LoVo (cell line): ENCODE measurements at regions not wholly inside any gene's neighbourhood (a gene's known extent, or its start where the extent isn't known, plus 50 kb on each side); places are given as distances from the start of the nearest gene placed in this dataset.
"Not testable (repeated sequence)": the region's sequence is repeated elsewhere in the genome, so short reads cannot be mapped to it uniquely, and the experiment has no call there.

Experiments
- DNase-seq: peaks from one replicate; pipeline ENCODE4 v3.0.0-alpha.2; 2016; ENCODE audit warnings: low spot score

GRCh38 chr10:123221418-123221817 is 67.2 kb downstream of the BUB3 start:
- DNase-seq: no peak

GRCh38 chr10:123222832-123223231 is 68.6 kb downstream of the BUB3 start:
- DNase-seq: no peak

GRCh38 chr10:123227706-123228105 is 73.5 kb downstream of the BUB3 start:
- DNase-seq: no peak

GRCh38 chr10:123229927-123230630 is 75.9 kb downstream of the BUB3 start:
- no peak for DNase-seq

GRCh38 chr10:123232879-123233278 is 78.7 kb downstream of the BUB3 start:
- DNase-seq: not testable (repeated sequence)

- DNase-seq: not testable (repeated sequence)
Measured at GRCh38 chr10:123235014-123235413, 80.8 kb downstream of the BUB3 start.

GRCh38 chr10:123236126-123236525 is 81.9 kb downstream of the BUB3 start:
- DNase-seq: no peak

GRCh38 chr10:123240250-123240649 is 86.0 kb downstream of the BUB3 start:
- no peak for DNase-seq

GRCh38 chr10:123240776-123241175 is 86.6 kb downstream of the BUB3 start:
- DNase-seq: no peak

GRCh38 chr10:123241391-123242141 is 87.4 kb downstream of the BUB3 start:
- no peak for DNase-seq

- no peak for DNase-seq
Measured at GRCh38 chr10:123244747-123245146, 90.5 kb downstream of the BUB3 start.

- DNase-seq: no peak
Measured at GRCh38 chr10:123245264-123245663, 91.1 kb downstream of the BUB3 start.

GRCh38 chr10:123249894-123250293 is 95.7 kb downstream of the BUB3 start:
- DNase-seq: no peak

GRCh38 chr10:123250640-123251039 is 96.4 kb downstream of the BUB3 start:
- DNase-seq: no peak

GRCh38 chr10:123252779-123253178 is 98.6 kb downstream of the BUB3 start:
- DNase-seq: no peak

GRCh38 chr10:123254343-123254742 is 100.1 kb downstream of the BUB3 start:
- not testable (repeated sequence) for DNase-seq

GRCh38 chr10:123257904-123258456 is 103.8 kb downstream of the BUB3 start:
- DNase-seq: no peak

GRCh38 chr10:123259081-123259480 is 104.9 kb downstream of the BUB3 start:
- DNase-seq: no peak

- DNase-seq: no peak
Measured at GRCh38 chr10:123259791-123260190, 105.6 kb downstream of the BUB3 start.

- no peak for DNase-seq
Measured at GRCh38 chr10:123262456-123262855, 108.3 kb downstream of the BUB3 start.

GRCh38 chr10:123266971-123267370 is 112.8 kb downstream of the BUB3 start:
- no peak for DNase-seq

- no peak for DNase-seq
Measured at GRCh38 chr10:123269017-123269552, 114.9 kb downstream of the BUB3 start.

- no peak for DNase-seq
Measured at GRCh38 chr10:123269675-123270074, 115.5 kb downstream of the BUB3 start.
